ENCODE measurements at regions not wholly inside any gene's neighbourhood (a gene's known extent, or its start where the extent isn't known, plus 50 kb on each side); places are given as distances from the start of the nearest gene placed in this dataset.

DNA sequence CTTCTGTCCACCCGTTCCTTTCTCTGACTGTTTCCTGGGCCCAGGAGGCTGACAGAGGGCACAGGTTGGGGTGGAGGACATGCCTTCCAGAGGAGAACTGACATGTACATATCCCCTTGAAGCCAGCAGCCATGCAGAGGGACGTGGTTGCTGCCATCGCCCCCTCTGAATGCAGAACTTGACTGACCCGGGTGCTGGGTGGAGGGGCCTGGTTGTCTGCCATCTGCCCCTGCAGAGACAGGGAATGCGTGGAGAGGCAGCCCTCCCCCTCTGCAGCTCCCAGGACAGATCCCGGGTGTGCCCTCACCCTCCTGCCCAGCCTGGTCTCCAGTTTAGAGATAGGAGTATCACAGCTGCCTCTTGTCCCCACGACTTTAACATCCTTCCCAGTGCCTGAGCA, 383.0 kb upstream of the B3GAT1 start:
- H3K14ac ChIP-seq (ENCODE audit: insufficient read length), result no peak overlapping the region
- H4K5ac ChIP-seq (ENCODE audit: insufficient read length, low read depth, low read length), result no peak overlapping the region
- WGBS, 2 experiments (ENCODE audit: extremely low coverage in 1 of 2, insufficient coverage in 1 of 2, insufficient read length in 1 of 2, insufficient replicate concordance in 2 of 2, low coverage in 1 of 2, low lambda C conversion rate in 2 of 2, missing lambda C conversion rate in 1 of 2), result 87% methylated on average over 7 of the region's 7 CpGs; no CpG with 5 or more reads in 1 of the 2 experiments
- ChIA-PET POLR2A (ENCODE audit: partially characterized antibody) (no interaction called here), CTCF (ENCODE audit: partially characterized antibody) (interaction anchor here (0.6 to 1.0 kb wide), 2 partner anchors 10 to 152 kb away, joined by 3 read pairs; no protein-coding TSS in a partner anchor)
- H2BK5ac ChIP-seq (ENCODE audit: low read depth, low read length), result no peak overlapping the region
- H3K36me3 ChIP-seq (ENCODE audit: control insufficient read depth in 2 of 4, insufficient read depth in 4 of 4, low read length in 3 of 4), result no peaks in the 10 kb centered on the region
- no peak overlapping the region for H2BK120ac ChIP-seq (replicated peaks; ENCODE audit: low read depth, low read length)
- no peak overlapping the region for H3K23ac ChIP-seq (ENCODE audit: insufficient read length)
- H3K79me2 ChIP-seq (ENCODE audit: control insufficient read depth in 1 of 2, insufficient read depth in 2 of 2, low read length in 2 of 2), result no peaks in the 10 kb centered on the region
- H2AFZ ChIP-seq (ENCODE audit: low read length), result no peak overlapping the region
- no peak for DNase-seq (ENCODE audit: low read depth in 1 of 2, low spot score in 2 of 2)
- no peak overlapping the region for H3K27ac ChIP-seq (ENCODE audit: low read depth, low read length)
- H3K79me1 ChIP-seq (ENCODE audit: low read depth, low read length), result no peaks in the 10 kb centered on the region
- no peak for FAIRE-seq
- TF ChIP-seq SRF (IDR thresholded peaks at IDR 0.05; ENCODE audit: low read depth, low read length) (no peak), BCL11A (IDR thresholded peaks at IDR 0.05; ENCODE audit: low read depth in 2 of 2, low read length in 2 of 2) (no peak), JUN (IDR thresholded peaks at IDR 0.05; ENCODE audit: low read depth, low read length) (no peak), CEBPB (IDR thresholded peaks at IDR 0.05; ENCODE audit: low read depth, low read length) (no peak), RAD21 (IDR thresholded peaks at IDR 0.05 in 1 of 2, conservative IDR thresholded peaks at IDR 0.05 in 1 of 2; ENCODE audit: low read depth in 2 of 2, low read length in 2 of 2) (no peak), POLR2A (IDR thresholded peaks at IDR 0.05; ENCODE audit: control extremely low read depth in 1 of 2, low read depth in 2 of 2, low read length in 2 of 2) (no peak), RBBP5 (IDR thresholded peaks at IDR 0.05; ENCODE audit: borderline replicate concordance, low read depth, low read length) (no peak), HDAC6 (IDR thresholded peaks at IDR 0.05; ENCODE audit: low read depth, low read length) (no peak), SP1 (IDR thresholded peaks at IDR 0.05; ENCODE audit: low read depth, low read length) (no peak)
- TF ChIP-seq, protein P1, sequence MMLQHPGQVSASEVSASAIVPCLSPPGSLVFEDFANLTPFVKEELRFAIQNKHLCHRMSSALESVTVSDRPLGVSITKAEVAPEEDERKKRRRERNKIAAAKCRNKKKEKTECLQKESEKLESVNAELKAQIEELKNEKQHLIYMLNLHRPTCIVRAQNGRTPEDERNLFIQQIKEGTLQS (IDR thresholded peaks at IDR 0.05; ENCODE audit: insufficient read depth, low read depth, low read length), result no peak
- no peaks in the 10 kb centered on the region; a peak in 2 of 7 replicates for H3K4me1 ChIP-seq (replicated peaks in 1 of 4; ENCODE audit: control insufficient read depth in 3 of 4, insufficient read depth in 4 of 4, low read length in 3 of 4)
- no peak overlapping the region for H2BK20ac ChIP-seq (ENCODE audit: low read length)
- peaks cover 1% of the 10 kb centered on the region; the same call in 1 of the 2 replicates for H3K23me2 ChIP-seq (ENCODE audit: low read depth, low read length)
- H3K9ac ChIP-seq (replicated peaks in 1 of 4; ENCODE audit: extremely low read depth in 1 of 4, low read depth in 3 of 4, low read length in 3 of 4), result no peak overlapping the region
- no peak overlapping the region for H3K56ac ChIP-seq (replicated peaks; ENCODE audit: insufficient read length, low read depth, low read length)
- H3K18ac ChIP-seq (ENCODE audit: extremely low read depth, low read length), result no peak overlapping the region
- no peaks in the 10 kb centered on the region for H3K9me3 ChIP-seq (ENCODE audit: insufficient read depth in 2 of 2, low read depth in 1 of 2, low read length in 1 of 2)
- no peak overlapping the region for H4K8ac ChIP-seq (ENCODE audit: extremely low read depth, insufficient read depth, low read length)
- no peak overlapping the region for H3K4me3 ChIP-seq (ENCODE audit: extremely low read depth in 1 of 4, insufficient read depth in 2 of 4, low read depth in 3 of 4, low read length in 4 of 4)
- no peak overlapping the region for H2BK12ac ChIP-seq (ENCODE audit: low read depth, low read length)
- H3K27me3 ChIP-seq (replicated peaks in 1 of 4; ENCODE audit: control insufficient read depth in 3 of 4, extremely low read depth in 1 of 4, insufficient read depth in 3 of 4, low read length in 3 of 4), result no peaks in the 10 kb centered on the region; a peak in 3 of 7 replicates
- no peak overlapping the region for H3K4ac ChIP-seq (replicated peaks; ENCODE audit: insufficient read length, low read depth, low read length)
- H2AK5ac ChIP-seq (ENCODE audit: low read depth, low read length), result no peak overlapping the region
- no peak overlapping the region for H3K4me2 ChIP-seq (ENCODE audit: insufficient read depth in 1 of 2, low read depth in 2 of 2, low read length in 2 of 2)
- no peak overlapping the region for H4K91ac ChIP-seq (replicated peaks; ENCODE audit: insufficient read length, low read length)
- no peak overlapping the region for H2BK15ac ChIP-seq (ENCODE audit: low read length)
- no peaks in the 10 kb centered on the region for H4K20me1 ChIP-seq (replicated peaks in 1 of 2; ENCODE audit: control insufficient read depth in 1 of 2, insufficient read depth in 2 of 2, low read length in 2 of 2)
